ENCODE measurements at regions not wholly inside any gene's neighbourhood (a gene's known extent, or its start where the extent isn't known, plus 50 kb on each side); places are given as distances from the start of the nearest gene placed in this dataset.

DNA sequence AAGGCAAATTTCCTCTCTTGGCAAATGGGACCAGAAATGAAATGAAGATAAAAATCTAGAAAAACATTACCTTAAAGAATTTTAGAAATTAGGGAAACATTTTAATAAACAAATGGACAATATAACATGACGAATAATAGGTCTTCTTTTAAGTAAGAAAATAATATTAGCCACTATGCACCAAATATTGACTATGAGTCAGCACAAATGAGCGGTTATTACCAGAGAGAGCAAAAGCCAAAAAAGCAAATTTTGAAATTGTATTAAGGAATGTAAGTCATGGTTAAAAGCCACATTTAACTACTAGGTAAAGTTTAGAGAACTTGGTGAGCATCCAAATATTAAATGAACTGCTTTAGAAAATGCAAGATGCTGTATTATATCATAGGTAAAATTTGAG lies 376.6 kb upstream of the JAG1 start:
- no peaks in the 10 kb centered on the region for H3K9me3 ChIP-seq (ENCODE audit: low read length)
- intact Hi-C loops (cut with micrococcal nuclease; ENCODE audit: unreplicated experiment) (no loop called here), in situ Hi-C loops (cut with HindIII; ENCODE audit: extremely low pct_ligation_motif_present, low pct_unique_long_range_greater_than_20kb) (no loop called here)
- no peaks in the 10 kb centered on the region for H3K79me2 ChIP-seq (ENCODE audit: insufficient read depth, low read length)
- H3K4me3 ChIP-seq (replicated peaks in 1 of 3; ENCODE audit: insufficient read depth in 1 of 3, low read depth in 2 of 3, low read length in 3 of 3) = no peak overlapping the region
- no peaks in the 10 kb centered on the region for H3K27me3 ChIP-seq (ENCODE audit: control insufficient read depth in 1 of 2, insufficient read depth in 2 of 2, low read length in 2 of 2)
- TF ChIP-seq ZNF670 (CRISPR knock-in tag; IDR thresholded peaks at IDR 0.05; ENCODE audit: borderline replicate concordance) (no peak), NFE2L2 (IDR thresholded peaks at IDR 0.05; ENCODE audit: low read length) (peak; percentile 68; the same call in 1 of the 2 replicates), RBM39 (IDR thresholded peaks at IDR 0.05; ENCODE audit: low read depth, low read length, poor library complexity, severe bottlenecking) (no peak), MAFK (conservative IDR thresholded peaks at IDR 0.05 in 1 of 2, IDR thresholded peaks at IDR 0.05 in 1 of 2; ENCODE audit: low read length in 2 of 2) (peak; percentile 80 to 86), SCMH1 (CRISPR knock-in tag; IDR thresholded peaks at IDR 0.05; ENCODE audit: borderline replicate concordance) (no peak), MAFF (IDR thresholded peaks at IDR 0.05; ENCODE audit: low read depth, low read length) (peak; percentile 78)
- TF ChIP-seq, protein P1, sequence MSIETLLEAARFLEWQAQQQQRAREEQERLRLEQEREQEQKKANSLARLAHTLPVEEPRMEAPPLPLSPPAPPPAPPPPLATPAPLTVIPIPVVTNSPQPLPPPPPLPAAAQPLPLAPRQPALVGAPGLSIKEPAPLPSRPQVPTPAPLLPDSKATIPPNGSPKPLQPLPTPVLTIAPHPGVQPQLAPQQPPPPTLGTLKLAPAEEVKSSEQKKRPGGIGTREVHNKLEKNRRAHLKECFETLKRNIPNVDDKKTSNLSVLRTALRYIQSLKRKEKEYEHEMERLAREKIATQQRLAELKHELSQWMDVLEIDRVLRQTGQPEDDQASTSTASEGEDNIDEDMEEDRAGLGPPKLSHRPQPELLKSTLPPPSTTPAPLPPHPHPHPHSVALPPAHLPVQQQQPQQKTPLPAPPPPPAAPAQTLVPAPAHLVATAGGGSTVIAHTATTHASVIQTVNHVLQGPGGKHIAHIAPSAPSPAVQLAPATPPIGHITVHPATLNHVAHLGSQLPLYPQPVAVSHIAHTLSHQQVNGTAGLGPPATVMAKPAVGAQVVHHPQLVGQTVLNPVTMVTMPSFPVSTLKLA (IDR thresholded peaks at IDR 0.05) = no peak
- no peak overlapping the region for H2AFZ ChIP-seq (ENCODE audit: low read length)
- FAIRE-seq (no peak), ATAC-seq (no peak), DNase-seq (ENCODE audit: low spot score) (no peak)
- no peak overlapping the region for H3K27ac ChIP-seq (ENCODE audit: extremely low read length, insufficient read depth, low read length)
- H3K36me3 ChIP-seq (replicated peaks in 1 of 2; ENCODE audit: control insufficient read depth in 1 of 2, insufficient read depth in 2 of 2, low read length in 2 of 2) = no peaks in the 10 kb centered on the region
- BruUV-seq (replicated peaks) = no TSS peak
- no peak overlapping the region for H3K9ac ChIP-seq (ENCODE audit: insufficient read depth, low read depth, low read length)
- WGBS (ENCODE audit: low lambda C conversion rate) = under 1% methylated on average over 2 of the region's 2 CpGs
- H3K4me1 ChIP-seq (ENCODE audit: insufficient read depth, low read length) = peaks cover 3% of the 10 kb centered on the region; the same call in 1 of the 2 replicates
- CTCF ChIA-PET (ENCODE audit: low intra/inter-chr PET ratio, low total read pairs) = no interaction called here
- H4K20me1 ChIP-seq (ENCODE audit: insufficient read depth, low read length) = no peaks in the 10 kb centered on the region
- no peak overlapping the region for H3K4me2 ChIP-seq (ENCODE audit: low read depth, low read length)
- POLR2A ChIA-PET = no interaction called here

DNA sequence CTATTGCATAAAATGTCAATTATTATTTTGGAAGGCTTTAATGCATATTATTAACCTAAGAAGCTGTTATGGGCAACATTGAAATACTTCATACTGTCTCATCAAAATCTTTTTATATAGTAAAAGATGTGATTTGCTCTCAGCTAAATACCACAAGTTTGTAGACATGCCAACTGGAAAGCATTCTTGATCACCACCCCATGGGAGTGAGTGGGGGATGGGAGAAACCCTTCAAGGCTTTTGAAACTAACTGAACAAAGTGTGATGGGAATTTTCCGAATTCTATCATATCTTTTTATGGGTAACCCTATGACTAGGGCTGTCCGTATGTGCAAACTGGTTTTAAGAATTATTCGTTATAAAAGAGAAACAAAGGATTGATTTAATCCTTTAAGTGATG lies 377.3 kb upstream of the JAG1 start:
- in situ Hi-C loops (cut with HindIII; ENCODE audit: extremely low pct_ligation_motif_present, low pct_unique_long_range_greater_than_20kb) (no loop called here), intact Hi-C loops (cut with micrococcal nuclease; ENCODE audit: unreplicated experiment) (no loop called here)
- no peak for DNase-seq (ENCODE audit: low spot score)
- no peaks in the 10 kb centered on the region for H3K4me1 ChIP-seq (ENCODE audit: insufficient read depth, low read length)
- H3K36me3 ChIP-seq (replicated peaks in 1 of 2; ENCODE audit: control insufficient read depth in 1 of 2, insufficient read depth in 2 of 2, low read length in 2 of 2) = no peaks in the 10 kb centered on the region
- WGBS (ENCODE audit: low lambda C conversion rate) = 12% methylated on average over 3 of the region's 3 CpGs
- H3K27me3 ChIP-seq (ENCODE audit: control insufficient read depth in 1 of 2, insufficient read depth in 2 of 2, low read length in 2 of 2) = no peaks in the 10 kb centered on the region
- H3K9ac ChIP-seq (ENCODE audit: insufficient read depth, low read depth, low read length) = no peak overlapping the region
- FAIRE-seq = no peak
- no TSS peak for BruUV-seq (replicated peaks)
- no peak overlapping the region for H3K4me3 ChIP-seq (replicated peaks in 1 of 3; ENCODE audit: insufficient read depth in 1 of 3, low read depth in 2 of 3, low read length in 3 of 3)
- no peaks in the 10 kb centered on the region for H3K79me2 ChIP-seq (ENCODE audit: insufficient read depth, low read length)
- no peaks in the 10 kb centered on the region for H4K20me1 ChIP-seq (ENCODE audit: insufficient read depth, low read length)
- H2AFZ ChIP-seq (ENCODE audit: low read length) = no peak overlapping the region
- ATAC-seq = no peak
- H3K27ac ChIP-seq (ENCODE audit: extremely low read length, insufficient read depth, low read length) = no peak overlapping the region
- H3K9me3 ChIP-seq (ENCODE audit: low read length) = no peaks in the 10 kb centered on the region
- ChIA-PET POLR2A (no interaction called here), CTCF (ENCODE audit: low intra/inter-chr PET ratio, low total read pairs) (no interaction called here)
- H3K4me2 ChIP-seq (ENCODE audit: low read depth, low read length) = no peak overlapping the region
- TF ChIP-seq ZFY (CRISPR knock-in tag; IDR thresholded peaks at IDR 0.05) (no peak), ZNF256 (CRISPR knock-in tag; conservative IDR thresholded peaks at IDR 0.05) (no peak), ZNF441 (CRISPR knock-in tag; IDR thresholded peaks at IDR 0.05; ENCODE audit: borderline replicate concordance) (no peak), NFE2 (CRISPR knock-in tag; IDR thresholded peaks at IDR 0.05) (no peak), HIVEP1 (CRISPR knock-in tag; IDR thresholded peaks at IDR 0.05) (no peak), THAP11 (CRISPR knock-in tag; IDR thresholded peaks at IDR 0.05) (no peak), TCF7 (IDR thresholded peaks at IDR 0.05; ENCODE audit: low read depth) (no peak)
- TF ChIP-seq, protein P2, sequence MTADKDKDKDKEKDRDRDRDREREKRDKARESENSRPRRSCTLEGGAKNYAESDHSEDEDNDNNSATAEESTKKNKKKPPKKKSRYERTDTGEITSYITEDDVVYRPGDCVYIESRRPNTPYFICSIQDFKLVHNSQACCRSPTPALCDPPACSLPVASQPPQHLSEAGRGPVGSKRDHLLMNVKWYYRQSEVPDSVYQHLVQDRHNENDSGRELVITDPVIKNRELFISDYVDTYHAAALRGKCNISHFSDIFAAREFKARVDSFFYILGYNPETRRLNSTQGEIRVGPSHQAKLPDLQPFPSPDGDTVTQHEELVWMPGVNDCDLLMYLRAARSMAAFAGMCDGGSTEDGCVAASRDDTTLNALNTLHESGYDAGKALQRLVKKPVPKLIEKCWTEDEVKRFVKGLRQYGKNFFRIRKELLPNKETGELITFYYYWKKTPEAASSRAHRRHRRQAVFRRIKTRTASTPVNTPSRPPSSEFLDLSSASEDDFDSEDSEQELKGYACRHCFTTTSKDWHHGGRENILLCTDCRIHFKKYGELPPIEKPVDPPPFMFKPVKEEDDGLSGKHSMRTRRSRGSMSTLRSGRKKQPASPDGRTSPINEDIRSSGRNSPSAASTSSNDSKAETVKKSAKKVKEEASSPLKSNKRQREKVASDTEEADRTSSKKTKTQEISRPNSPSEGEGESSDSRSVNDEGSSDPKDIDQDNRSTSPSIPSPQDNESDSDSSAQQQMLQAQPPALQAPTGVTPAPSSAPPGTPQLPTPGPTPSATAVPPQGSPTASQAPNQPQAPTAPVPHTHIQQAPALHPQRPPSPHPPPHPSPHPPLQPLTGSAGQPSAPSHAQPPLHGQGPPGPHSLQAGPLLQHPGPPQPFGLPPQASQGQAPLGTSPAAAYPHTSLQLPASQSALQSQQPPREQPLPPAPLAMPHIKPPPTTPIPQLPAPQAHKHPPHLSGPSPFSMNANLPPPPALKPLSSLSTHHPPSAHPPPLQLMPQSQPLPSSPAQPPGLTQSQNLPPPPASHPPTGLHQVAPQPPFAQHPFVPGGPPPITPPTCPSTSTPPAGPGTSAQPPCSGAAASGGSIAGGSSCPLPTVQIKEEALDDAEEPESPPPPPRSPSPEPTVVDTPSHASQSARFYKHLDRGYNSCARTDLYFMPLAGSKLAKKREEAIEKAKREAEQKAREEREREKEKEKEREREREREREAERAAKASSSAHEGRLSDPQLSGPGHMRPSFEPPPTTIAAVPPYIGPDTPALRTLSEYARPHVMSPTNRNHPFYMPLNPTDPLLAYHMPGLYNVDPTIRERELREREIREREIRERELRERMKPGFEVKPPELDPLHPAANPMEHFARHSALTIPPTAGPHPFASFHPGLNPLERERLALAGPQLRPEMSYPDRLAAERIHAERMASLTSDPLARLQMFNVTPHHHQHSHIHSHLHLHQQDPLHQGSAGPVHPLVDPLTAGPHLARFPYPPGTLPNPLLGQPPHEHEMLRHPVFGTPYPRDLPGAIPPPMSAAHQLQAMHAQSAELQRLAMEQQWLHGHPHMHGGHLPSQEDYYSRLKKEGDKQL (CRISPR knock-in tag; IDR thresholded peaks at IDR 0.05; ENCODE audit: low read depth) = no peak
